ENCODE measurements at regions not wholly inside any gene's neighbourhood (a gene's known extent, or its start where the extent isn't known, plus 50 kb on each side); places are given as distances from the start of the nearest gene placed in this dataset.

DNA sequence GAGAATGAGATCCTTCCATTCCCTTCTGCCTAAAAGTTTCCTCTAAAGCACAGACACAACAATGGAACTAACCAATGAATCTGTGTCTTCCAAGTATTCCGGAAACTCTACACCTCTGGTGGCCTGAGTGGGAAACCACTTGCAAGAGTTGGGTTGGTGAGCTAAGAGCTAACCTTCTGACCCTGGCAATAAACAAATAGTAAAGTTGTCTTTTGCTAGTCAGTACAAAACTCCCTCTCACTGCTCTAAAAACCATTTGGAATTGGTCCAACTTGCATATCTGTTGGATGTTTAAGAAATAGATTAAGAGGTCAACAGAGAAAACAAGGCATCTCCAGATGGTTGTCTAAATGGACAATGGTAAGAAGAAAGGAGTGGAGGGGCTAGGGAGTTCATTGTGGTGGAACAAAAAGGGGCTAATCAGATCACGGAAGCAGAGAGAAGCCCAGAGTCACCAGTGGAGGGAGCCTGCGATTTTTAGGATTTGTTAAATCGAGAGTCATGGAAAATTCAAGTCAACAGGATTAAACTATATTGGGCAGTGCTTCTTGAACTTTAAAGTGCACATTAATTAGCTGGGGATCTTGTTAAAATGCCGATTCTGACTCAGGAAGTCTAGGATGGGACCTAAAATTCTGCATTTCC is 192.3 kb downstream of the EVX1 start:
- TF ChIP-seq EZH2 (IDR thresholded peaks at IDR 0.05; ENCODE audit: insufficient read depth, poor library complexity, severe bottlenecking) (no peak), EZH2phosphoT487 (IDR thresholded peaks at IDR 0.05; ENCODE audit: insufficient read depth, low read depth) (no peak)

Data from GM23248 (cell line).